22Rv1 (cell line): ENCODE measurements at regions not wholly inside any gene's neighbourhood (a gene's known extent, or its start where the extent isn't known, plus 50 kb on each side); places are given as distances from the start of the nearest gene placed in this dataset.
"Not testable (repeated sequence)": the region's sequence is repeated elsewhere in the genome, so short reads cannot be mapped to it uniquely, and the experiment has no call there.

ENCODE experiments used
- H3K27ac ChIP-seq: fragments of 450-650 bp; 2 replicates; pipeline ENCODE4 v1.5.1; 2017
- ZFX ChIP-seq: fragments of 450-650 bp; IDR thresholded peaks from 2 replicates; pipeline ENCODE4 v1.6.1; 2017; ENCODE audit warnings: antibody characterized with exemption, borderline replicate concordance
- TF ChIP-seq, protein P1 (sequence below): fragments of 450-650 bp; IDR thresholded peaks from 2 replicates; pipeline ENCODE4 v1.5.1; 2017; ENCODE audit warnings: mild to moderate bottlenecking

DNA sequence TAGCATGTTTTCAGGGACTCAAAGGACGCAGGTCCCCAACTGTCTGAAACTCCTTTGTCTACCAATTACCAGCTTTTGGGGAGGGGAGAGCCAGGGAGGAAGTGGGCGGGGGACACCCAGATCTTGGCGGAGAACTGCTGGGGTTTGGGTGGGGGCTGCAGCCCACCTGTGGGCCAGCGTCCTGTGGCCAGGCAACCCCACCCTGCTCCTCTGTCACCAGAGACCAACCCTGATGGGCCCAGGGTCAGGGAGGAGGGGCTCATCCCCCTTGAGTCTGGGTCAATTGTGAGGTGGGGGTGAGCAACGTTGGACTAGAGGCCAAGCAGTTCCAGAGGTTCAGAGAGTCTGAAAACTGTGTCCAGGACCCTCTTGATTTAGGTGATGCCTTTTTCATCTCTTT lies 96.1 kb upstream of the TARDBP start:
- no peak overlapping the region for H3K27ac ChIP-seq
- TF ChIP-seq, protein P1, sequence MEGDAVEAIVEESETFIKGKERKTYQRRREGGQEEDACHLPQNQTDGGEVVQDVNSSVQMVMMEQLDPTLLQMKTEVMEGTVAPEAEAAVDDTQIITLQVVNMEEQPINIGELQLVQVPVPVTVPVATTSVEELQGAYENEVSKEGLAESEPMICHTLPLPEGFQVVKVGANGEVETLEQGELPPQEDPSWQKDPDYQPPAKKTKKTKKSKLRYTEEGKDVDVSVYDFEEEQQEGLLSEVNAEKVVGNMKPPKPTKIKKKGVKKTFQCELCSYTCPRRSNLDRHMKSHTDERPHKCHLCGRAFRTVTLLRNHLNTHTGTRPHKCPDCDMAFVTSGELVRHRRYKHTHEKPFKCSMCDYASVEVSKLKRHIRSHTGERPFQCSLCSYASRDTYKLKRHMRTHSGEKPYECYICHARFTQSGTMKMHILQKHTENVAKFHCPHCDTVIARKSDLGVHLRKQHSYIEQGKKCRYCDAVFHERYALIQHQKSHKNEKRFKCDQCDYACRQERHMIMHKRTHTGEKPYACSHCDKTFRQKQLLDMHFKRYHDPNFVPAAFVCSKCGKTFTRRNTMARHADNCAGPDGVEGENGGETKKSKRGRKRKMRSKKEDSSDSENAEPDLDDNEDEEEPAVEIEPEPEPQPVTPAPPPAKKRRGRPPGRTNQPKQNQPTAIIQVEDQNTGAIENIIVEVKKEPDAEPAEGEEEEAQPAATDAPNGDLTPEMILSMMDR: no peak
- TF ChIP-seq ZFX: no peak

DNA sequence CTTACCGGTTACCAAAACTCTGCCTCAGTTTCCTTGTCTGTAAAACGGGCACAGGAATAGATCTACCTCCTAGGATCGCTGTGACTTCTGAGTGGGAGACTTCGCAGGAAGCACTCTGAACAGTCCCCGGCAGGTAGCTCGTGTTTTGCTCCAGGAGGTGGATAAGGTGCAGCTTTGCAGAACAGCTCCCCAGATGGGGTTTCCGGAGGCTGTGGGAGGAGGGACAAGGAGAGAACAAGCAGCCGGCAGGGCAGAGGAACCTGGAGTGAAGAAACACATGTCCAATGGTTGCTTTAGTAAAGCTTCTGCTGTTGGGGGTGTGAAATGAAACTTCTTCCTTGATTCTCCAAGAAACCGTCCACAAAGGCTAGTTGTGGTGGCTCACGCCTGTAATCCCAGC lies 95.5 kb upstream of the TARDBP start:
- TF ChIP-seq ZFX: no peak
- TF ChIP-seq, protein P1: no peak
- H3K27ac ChIP-seq: no peak overlapping the region

DNA sequence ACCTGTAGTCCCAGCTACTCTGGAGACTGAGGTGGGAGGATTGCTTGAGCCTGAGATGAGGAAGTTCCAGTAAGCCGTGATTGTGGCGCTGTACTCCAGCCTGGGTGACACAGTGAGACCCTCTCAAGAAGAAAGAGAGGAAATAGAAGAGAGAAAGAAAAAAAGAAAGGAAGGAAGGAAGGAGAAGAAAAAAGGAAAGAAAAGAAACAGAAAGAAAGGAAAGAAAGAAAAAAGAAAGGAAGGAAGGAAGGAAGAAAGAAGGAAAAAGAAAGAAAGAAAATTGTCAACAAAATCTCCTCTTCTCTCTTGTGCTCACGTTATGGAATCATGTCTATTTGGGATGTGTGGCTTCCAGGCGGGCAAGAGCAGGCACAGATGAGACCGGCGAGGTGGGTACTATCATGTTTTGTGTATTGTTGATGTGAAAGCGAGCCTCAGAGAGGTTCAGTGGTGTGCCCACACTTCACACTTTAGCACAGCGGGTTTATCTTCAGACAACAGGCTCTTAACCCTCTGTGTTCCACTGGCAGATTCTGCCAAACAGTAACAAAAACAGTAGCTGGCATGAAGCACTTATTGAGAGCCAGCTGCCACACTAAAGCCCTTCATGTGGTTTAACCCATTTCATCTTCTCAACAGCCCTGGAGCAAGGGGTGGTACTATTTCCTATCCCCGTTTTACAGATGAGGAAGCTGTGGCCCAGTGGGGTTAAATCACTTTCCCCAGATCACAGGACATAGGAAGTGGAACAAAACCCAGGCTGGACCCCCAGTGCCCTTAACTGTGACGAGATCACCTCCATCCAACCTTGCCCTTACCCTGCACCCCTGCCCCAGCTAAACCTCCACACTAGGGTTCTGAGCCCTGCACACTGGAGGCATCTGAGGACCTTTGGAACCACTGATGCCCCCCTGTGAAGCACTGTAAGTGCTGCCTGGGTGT lies 94.7 kb upstream of the TARDBP start:
- no peak for TF ChIP-seq ZFX
- TF ChIP-seq, protein P1: no peak
- H3K27ac ChIP-seq: no peak overlapping the region

DNA sequence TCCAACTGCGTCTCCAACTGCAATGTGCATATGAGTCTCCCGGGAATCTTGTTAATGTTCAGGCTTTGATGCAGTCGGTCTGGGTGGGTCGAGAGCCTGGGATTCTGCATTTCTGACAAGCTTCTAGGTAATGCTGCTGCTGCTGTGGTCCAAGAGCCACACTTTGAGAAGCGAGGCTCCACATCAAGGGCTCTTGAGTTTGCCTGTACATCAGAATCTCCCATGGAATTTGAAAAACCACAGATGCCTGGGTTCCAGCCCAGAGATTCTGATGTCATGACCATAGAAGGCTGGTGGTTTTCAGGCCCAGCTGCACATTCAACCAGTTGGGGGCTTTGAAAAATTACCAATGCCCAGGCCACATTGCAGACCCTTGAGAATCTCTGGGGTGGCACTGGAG lies 93.9 kb upstream of the TARDBP start:
- no peak overlapping the region for H3K27ac ChIP-seq
- TF ChIP-seq, protein P1: no peak
- TF ChIP-seq ZFX: no peak

DNA sequence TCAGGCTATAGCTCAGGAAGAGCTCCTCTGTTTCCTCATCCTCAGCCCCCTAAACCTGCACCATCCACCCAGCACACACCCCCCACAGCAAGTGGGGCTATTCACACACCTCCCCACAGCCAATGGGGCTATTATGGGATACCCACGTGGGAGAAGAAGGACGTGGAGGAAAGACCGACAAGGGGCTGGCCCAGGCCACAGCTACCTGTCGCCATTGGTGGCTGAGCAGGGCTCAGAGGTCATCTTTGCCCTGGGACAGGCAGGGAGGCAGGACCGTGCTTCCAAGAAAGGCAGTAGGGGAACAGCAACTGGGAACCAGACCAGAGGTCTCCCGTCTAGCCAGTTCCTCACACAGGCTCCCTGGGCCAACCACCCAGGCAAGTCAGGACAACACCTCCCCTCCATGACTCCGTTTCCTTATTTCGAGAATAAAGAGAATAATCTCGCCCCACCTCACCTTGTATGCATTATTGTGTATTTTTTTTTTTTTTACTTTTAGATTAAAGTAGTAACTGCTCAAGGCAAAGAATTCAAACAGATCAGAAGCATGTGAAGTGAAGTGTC lies 92.3 kb upstream of the TARDBP start:
- no peak overlapping the region for H3K27ac ChIP-seq
- TF ChIP-seq, protein P1: no peak
- TF ChIP-seq ZFX: no peak

DNA sequence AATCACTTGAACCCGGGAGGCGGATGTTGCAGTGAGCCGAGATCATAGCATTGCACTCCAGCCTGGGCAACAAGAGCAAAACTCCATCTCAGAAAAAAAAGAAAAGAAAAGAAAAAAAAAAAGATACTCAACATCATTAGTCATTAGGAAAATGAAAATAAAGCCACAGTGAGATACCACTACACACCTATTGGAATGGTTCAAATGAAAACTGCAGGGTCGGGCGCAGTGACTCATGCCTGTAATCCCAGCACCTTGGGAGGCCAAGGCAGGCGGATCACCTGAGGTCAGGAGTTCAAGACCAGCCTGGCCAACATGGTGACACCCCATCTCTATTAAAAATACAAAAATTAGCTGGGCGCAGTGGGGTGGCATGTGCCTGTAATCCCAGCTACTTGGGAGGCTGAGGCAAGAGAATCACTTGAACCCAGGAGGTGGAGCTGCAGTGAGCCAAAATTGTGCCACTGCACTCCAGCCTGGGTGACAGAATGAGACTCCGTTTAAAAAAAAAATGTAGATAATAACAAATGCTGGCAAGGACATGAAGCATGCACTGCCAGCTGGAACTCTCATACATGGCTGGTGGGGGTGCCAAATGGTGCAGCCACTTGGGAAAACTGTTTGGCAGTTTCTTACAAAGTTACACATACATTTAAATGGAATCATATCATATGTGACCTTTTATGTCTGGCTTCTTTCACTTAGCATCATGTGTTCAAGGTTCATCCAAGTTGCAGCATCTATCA lies 90.0 kb upstream of the TARDBP start:
- H3K27ac ChIP-seq: not testable (repeated sequence)

DNA sequence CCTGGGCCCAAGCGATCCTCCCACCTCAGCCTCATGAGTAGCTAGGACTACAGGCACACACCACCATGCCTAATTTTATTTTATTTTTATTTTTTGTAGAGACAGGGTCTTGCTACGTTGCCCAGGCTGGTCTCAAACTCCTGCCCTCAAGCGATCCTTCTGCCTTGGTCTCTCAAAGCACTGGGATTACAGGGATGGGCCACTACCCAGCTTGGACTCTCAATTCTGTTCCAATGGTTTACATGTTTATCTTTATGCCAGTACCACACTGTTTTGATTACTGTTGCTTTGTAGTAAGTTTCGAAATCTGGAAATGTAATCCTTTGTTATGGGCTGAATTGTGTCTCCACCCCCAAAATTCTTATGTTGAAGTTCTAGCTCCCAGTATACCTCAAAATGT lies 88.4 kb upstream of the TARDBP start:
- TF ChIP-seq ZFX: no peak
- TF ChIP-seq, protein P1: no peak
- no peak overlapping the region for H3K27ac ChIP-seq
